Fibroblast of the aortic adventitia (primary cell): ENCODE measurements at regions not wholly inside any gene's neighbourhood (a gene's known extent, or its start where the extent isn't known, plus 50 kb on each side); places are given as distances from the start of the nearest gene placed in this dataset.
"Not testable (repeated sequence)": the region's sequence is repeated elsewhere in the genome, so short reads cannot be mapped to it uniquely, and the experiment has no call there.

Experiments
- DNase-seq: peaks from one replicate; pipeline ENCODE4 v3.0.0-alpha.2; 2010; ENCODE audit warnings: low read depth
- H3K4me3 ChIP-seq: 2 replicates; pipeline ENCODE4 v1.5.1; 2011; ENCODE audit warnings: low read depth, mild to moderate bottlenecking, control low read depth, low read length, moderate library complexity
- TF ChIP-seq, protein P1 (sequence below): IDR thresholded peaks from 2 replicates; pipeline ENCODE4 v1.5.1; 2011; ENCODE audit warnings: mild to moderate bottlenecking, low read length, control low read depth, inconsistent platforms; ENCODE audit not compliant: insufficient read depth

DNA sequence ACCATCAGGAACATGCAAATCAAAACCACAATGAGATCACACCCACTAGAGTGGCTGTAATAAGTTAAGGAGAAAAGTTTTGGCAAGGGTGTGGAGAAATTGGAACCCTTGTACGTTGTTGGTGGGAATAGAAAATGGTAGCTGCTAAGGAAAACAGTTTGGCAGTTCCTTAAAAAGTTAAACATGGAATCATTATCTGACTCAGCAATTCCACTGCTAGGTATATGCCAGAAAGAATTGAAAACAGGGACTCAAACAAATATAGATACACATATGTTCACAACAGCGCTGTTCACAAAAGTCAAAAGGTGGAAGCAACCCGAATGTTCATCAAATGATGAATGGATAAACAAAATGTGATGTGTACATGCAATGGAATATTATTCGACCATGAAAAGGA lies 138.8 kb upstream of the ATP2B2 start:
- no peak for DNase-seq
- H3K4me3 ChIP-seq = no peak overlapping the region
- TF ChIP-seq, protein P1, sequence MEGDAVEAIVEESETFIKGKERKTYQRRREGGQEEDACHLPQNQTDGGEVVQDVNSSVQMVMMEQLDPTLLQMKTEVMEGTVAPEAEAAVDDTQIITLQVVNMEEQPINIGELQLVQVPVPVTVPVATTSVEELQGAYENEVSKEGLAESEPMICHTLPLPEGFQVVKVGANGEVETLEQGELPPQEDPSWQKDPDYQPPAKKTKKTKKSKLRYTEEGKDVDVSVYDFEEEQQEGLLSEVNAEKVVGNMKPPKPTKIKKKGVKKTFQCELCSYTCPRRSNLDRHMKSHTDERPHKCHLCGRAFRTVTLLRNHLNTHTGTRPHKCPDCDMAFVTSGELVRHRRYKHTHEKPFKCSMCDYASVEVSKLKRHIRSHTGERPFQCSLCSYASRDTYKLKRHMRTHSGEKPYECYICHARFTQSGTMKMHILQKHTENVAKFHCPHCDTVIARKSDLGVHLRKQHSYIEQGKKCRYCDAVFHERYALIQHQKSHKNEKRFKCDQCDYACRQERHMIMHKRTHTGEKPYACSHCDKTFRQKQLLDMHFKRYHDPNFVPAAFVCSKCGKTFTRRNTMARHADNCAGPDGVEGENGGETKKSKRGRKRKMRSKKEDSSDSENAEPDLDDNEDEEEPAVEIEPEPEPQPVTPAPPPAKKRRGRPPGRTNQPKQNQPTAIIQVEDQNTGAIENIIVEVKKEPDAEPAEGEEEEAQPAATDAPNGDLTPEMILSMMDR = no peak

DNA sequence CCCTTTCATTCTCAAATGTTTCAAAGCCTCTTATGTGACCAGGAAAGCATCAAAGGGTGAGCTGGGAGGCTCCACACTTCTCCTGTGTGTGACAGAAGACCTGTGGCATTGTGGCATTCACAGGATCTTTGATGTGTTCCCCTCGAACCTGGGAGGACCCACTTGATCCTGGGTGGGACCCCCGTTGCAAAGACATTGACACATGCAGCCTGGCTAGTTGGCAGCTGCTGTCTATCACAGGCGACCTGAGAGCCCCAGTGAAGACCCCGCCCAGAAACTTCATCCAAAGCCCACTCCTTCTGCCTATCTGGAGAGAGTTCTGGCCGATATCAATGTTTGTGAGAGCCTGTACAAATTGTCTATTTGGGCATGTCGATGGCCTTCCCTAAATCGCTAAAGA lies 140.4 kb upstream of the ATP2B2 start:
- TF ChIP-seq, protein P1 = no peak
- H3K4me3 ChIP-seq = no peak overlapping the region
- no peak for DNase-seq

DNA sequence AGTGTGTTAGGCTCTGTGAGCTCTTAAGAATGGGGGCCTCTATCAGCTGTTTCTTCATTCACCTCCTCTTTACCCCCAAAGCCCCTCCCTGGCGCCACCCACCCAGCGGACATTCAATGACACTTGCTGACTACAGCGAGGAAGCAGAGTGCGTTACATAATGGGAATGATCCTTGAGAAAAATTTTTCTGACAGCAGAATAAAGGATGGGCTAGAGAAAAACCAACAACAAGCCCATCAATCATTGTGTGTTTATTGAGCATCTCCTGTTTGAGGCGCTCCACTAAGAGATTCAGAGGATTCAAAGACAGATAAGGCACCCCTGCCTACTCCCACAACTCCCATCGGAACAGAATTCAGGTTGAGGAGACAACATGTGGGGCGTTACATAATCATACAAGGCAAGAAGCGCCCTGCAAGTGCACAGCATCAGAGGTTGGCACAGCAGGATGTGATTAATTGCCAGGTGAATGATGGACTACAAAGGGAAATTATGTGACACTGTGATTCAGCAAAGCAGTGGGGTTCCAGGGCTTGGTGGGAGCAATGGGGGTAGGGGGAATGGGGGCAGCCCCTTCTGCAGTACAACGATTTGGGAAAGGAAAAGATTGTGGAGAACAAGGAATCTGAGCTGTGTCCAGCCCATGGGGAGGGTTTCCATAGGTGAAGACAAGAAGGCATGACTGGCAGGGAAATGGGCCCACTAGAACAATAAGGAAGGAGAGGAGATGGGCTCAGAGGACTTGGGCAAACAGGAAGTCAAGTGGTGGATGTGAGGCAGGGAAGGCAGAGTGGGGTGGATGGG lies 141.3 kb upstream of the ATP2B2 start:
- DNase-seq = no peak
- TF ChIP-seq, protein P1 = no peak
- no peak overlapping the region for H3K4me3 ChIP-seq

DNA sequence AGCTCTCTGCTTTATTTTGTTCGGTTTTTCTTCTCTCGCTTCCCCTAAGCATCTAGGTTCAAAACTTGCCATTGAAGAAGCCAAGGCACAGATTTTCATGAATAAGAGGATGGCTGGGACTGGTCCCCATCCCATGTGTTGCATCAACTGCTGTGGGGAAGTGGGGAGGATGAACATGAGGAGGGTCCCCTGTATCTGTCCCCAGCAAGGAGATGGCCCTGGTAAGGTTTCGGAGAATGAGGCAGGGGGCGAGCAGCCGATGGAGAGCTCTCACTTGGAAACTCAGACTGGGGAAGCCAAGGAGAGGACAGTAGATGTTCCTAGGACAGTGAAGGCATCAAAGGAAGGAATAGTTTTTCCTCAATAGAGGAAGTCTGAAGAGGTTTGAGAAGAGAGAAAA lies 142.0 kb upstream of the ATP2B2 start:
- DNase-seq = no peak
- no peak overlapping the region for H3K4me3 ChIP-seq
- TF ChIP-seq, protein P1 = no peak

DNA sequence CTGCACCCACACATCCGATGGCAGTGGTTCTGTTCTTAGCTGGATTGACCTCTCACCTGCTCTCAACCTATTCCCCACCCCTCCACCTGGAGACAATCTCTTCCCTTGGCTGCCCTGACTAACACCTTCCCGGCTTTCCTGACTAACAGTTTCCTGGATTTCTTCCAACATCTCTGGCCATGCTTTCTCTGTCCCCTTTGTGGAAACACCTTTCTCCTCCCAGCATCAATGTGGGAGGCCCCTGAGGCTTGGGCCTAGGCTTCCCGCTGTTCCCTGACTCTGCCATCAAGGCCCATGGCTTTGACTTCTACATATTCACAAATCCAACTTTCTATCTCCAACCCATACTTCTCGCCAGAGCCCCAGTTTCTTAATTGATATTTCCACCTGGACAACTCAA lies 142.8 kb upstream of the ATP2B2 start:
- H3K4me3 ChIP-seq = no peak overlapping the region
- TF ChIP-seq, protein P1 = no peak
- DNase-seq = no peak

DNA sequence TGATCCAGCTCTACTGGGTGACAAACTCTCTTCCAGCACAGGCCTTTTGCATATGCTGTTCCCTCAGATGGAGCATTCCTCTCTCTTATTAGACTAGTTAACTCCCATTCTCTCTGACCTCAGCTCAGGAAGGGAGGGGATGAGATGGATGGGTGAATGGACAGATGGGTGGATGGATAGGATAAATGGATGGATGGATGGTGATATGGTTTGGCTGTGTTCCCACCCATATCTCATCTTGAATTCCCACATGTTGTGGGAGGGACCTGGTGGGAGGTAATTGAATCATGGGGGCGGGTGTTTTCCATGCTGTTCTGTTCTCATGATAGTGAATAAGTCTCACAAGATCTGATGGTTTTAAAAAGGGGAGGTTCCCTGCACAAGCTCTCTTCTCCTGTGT lies 144.1 kb upstream of the ATP2B2 start:
- H3K4me3 ChIP-seq, DNase-seq: not testable (repeated sequence)

DNA sequence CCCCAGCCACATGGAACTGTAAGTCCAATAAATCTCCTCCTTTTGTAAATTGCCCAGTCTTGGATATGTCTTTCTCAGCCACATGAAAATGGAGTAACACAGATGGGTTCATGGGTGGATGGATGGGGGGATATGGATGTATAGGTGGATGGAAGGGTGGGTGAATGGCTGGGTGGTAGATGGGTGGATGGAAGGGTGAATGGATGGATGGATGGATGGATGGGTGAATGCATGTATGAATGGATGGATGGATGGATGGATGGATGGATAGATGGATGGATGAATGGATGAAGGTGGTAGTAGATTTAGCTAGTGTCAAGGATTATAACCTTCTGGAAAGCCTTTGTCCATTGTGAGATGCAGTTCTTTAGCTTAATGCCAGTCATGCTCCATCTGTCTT lies 146.1 kb upstream of the ATP2B2 start:
- TF ChIP-seq, protein P1 = no peak
- H3K4me3 ChIP-seq = no peak overlapping the region

More for the DNA sequence above, 146.1 kb upstream of the ATP2B2 start:
- DNase-seq = no peak
